ENCODE measurements at regions not wholly inside any gene's neighbourhood (a gene's known extent, or its start where the extent isn't known, plus 50 kb on each side); places are given as distances from the start of the nearest gene placed in this dataset.

GRCh38 chr10:109261231-109261630 is 662.1 kb downstream of the XPNPEP1 start:
- Histone ChIP-seq H3K27me3 (ENCODE audit: insufficient read depth, poor library complexity, severe bottlenecking) (no peaks in the 10 kb centered on the region), H3K4me3 (ENCODE audit: severe bottlenecking) (no peak overlapping the region), H3K9me3 (ENCODE audit: severe bottlenecking) (no peaks in the 10 kb centered on the region), H3K27ac (ENCODE audit: poor library complexity, severe bottlenecking) (no peak overlapping the region), H3K36me3 (ENCODE audit: low read depth) (no peaks in the 10 kb centered on the region), H3K4me1 (ENCODE audit: insufficient read depth, poor library complexity, severe bottlenecking) (no peaks in the 10 kb centered on the region)
- ATAC-seq (ENCODE audit: low read depth) (no peak), DNase-seq (ENCODE audit: low spot score) (no peak)
- no peak for TF ChIP-seq CTCF (IDR thresholded peaks at IDR 0.05; ENCODE audit: poor library complexity, severe bottlenecking)

GRCh38 chr10:109259293-109259692 is 664.0 kb downstream of the XPNPEP1 start:
- no peak for DNase-seq (ENCODE audit: low spot score)

GRCh38 chr10:109253306-109253705 is 670.0 kb downstream of the XPNPEP1 start:
- Histone ChIP-seq H3K36me3 (ENCODE audit: low read depth) (no peaks in the 10 kb centered on the region), H3K9me3 (ENCODE audit: severe bottlenecking) (no peaks in the 10 kb centered on the region), H3K4me3 (ENCODE audit: severe bottlenecking) (no peak overlapping the region), H3K27ac (ENCODE audit: poor library complexity, severe bottlenecking) (no peak overlapping the region), H3K27me3 (ENCODE audit: insufficient read depth, poor library complexity, severe bottlenecking) (no peaks in the 10 kb centered on the region), H3K4me1 (ENCODE audit: insufficient read depth, poor library complexity, severe bottlenecking) (no peaks in the 10 kb centered on the region)
- TF ChIP-seq CTCF (IDR thresholded peaks at IDR 0.05; ENCODE audit: poor library complexity, severe bottlenecking) = no peak
- DNase-seq (ENCODE audit: low spot score) = no peak
- no peak for ATAC-seq (ENCODE audit: low read depth)

More at GRCh38 chr10:109259293-109259692, 664.0 kb downstream of the XPNPEP1 start:
- peak; percentile 51; the same call in 1 of the 3 replicates for ATAC-seq (ENCODE audit: low read depth)
- Histone ChIP-seq H3K27ac (ENCODE audit: poor library complexity, severe bottlenecking) (no peak overlapping the region), H3K27me3 (ENCODE audit: insufficient read depth, poor library complexity, severe bottlenecking) (no peaks in the 10 kb centered on the region), H3K36me3 (ENCODE audit: low read depth) (no peaks in the 10 kb centered on the region), H3K4me3 (ENCODE audit: severe bottlenecking) (no peak overlapping the region), H3K4me1 (ENCODE audit: insufficient read depth, poor library complexity, severe bottlenecking) (no peaks in the 10 kb centered on the region), H3K9me3 (ENCODE audit: severe bottlenecking) (no peaks in the 10 kb centered on the region)
- TF ChIP-seq CTCF (IDR thresholded peaks at IDR 0.05; ENCODE audit: poor library complexity, severe bottlenecking) = no peak

- no peak overlapping the region for H3K4me3 ChIP-seq (ENCODE audit: severe bottlenecking)
- no peak for DNase-seq (ENCODE audit: low spot score)
- no peaks in the 10 kb centered on the region for H3K36me3 ChIP-seq (ENCODE audit: low read depth)
- TF ChIP-seq CTCF (IDR thresholded peaks at IDR 0.05; ENCODE audit: poor library complexity, severe bottlenecking) = no peak
- ATAC-seq (ENCODE audit: low read depth) = no peak
- no peaks in the 10 kb centered on the region for H3K27me3 ChIP-seq (ENCODE audit: insufficient read depth, poor library complexity, severe bottlenecking)
- no peaks in the 10 kb centered on the region for H3K4me1 ChIP-seq (ENCODE audit: insufficient read depth, poor library complexity, severe bottlenecking)
- H3K27ac ChIP-seq (ENCODE audit: poor library complexity, severe bottlenecking) = no peak overlapping the region
- H3K9me3 ChIP-seq (ENCODE audit: severe bottlenecking) = no peaks in the 10 kb centered on the region
Measured at GRCh38 chr10:109250152-109250551, 673.2 kb downstream of the XPNPEP1 start.

- H3K27me3 ChIP-seq (ENCODE audit: insufficient read depth, poor library complexity, severe bottlenecking) = no peaks in the 10 kb centered on the region
- no peak overlapping the region for H3K27ac ChIP-seq (ENCODE audit: poor library complexity, severe bottlenecking)
- ATAC-seq (ENCODE audit: low read depth) (no peak), DNase-seq (ENCODE audit: low spot score) (no peak)
- TF ChIP-seq CTCF (IDR thresholded peaks at IDR 0.05; ENCODE audit: poor library complexity, severe bottlenecking) = no peak
- H3K4me3 ChIP-seq (ENCODE audit: severe bottlenecking) = no peak overlapping the region
- no peaks in the 10 kb centered on the region for H3K4me1 ChIP-seq (ENCODE audit: insufficient read depth, poor library complexity, severe bottlenecking)
- H3K9me3 ChIP-seq (ENCODE audit: severe bottlenecking) = no peaks in the 10 kb centered on the region
- no peaks in the 10 kb centered on the region for H3K36me3 ChIP-seq (ENCODE audit: low read depth)
Measured at GRCh38 chr10:109247814-109248213, 675.5 kb downstream of the XPNPEP1 start.
